ENCODE measurements at regions not wholly inside any gene's neighbourhood (a gene's known extent, or its start where the extent isn't known, plus 50 kb on each side); places are given as distances from the start of the nearest gene placed in this dataset.
"Not testable (repeated sequence)": the region's sequence is repeated elsewhere in the genome, so short reads cannot be mapped to it uniquely, and the experiment has no call there.

DNA sequence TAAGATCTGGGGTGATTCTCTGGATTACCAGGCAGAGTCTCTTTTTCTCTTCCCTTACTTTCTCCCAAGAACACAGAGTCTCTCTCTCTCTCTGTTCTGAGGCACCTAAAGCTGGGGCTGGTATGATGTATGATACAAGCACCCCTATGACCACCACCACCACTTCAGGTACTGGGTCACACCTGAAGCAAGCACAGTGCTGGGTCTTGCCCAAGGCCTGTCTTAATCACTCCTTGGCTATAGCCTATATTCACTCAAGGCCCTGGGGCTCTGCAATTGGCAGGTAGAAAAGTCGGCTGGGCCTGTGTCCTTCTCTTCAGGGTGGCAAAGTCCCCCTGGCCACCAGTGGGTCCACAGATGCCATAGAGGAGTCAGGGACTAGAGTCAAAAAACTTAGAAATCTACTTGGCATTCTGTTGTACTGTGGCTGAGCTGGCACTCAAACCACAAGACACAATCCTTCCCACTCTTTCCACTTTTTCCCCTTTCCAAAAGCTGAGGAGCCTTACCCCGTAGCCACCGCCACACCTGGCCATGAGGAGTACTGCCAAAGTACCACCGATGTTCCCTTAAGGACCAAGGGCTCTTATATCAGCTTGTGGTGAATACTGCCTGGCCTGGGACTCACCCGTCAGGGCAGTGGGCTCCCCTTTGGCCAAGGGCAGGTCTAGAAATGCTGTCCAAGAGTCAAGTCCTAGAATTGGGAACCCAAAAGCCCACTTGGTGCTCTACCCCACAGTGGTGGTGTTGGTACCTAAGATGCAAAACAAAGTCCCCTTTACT lies 159.2 kb downstream of the POTEM start:
- not testable (repeated sequence) for DNase-seq (ENCODE audit: low spot score)

DNA sequence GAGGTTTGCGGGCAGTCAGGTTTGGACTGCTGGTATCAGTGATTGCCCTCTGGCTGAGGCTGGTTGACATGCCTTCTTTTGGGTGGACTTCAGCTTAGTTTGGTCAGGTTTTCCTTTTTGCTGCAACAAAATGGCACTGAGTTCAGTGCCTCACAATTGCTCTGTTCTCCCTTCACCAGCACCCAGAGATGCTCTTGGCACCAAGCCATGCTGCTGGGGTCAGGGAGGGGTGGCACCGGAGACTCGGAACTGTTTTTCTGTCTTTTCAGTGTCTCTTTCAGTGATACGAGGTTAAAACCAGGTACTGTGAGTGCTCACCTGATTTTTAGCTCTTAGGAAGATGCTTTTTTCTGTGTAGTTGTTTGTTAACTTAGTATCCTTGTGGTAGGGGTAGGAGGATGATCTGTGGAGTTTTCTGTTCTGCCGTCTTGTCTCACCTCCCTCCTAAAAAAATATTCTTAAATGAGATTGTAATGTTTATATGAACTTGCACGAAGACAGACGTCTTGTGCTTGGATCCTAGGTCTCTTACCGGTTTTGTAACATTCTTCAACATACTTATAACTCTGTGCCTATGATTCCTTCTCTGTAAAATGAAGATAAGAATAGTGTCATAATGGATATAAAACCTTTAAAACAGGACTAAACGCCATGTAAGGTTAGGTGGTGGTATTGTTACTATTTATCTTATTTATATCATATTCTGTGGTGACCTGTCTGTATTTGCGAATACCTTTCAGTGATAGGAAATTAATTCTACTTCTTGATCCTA lies 160.6 kb downstream of the POTEM start:
- not testable (repeated sequence) for DNase-seq (ENCODE audit: low spot score)

DNA sequence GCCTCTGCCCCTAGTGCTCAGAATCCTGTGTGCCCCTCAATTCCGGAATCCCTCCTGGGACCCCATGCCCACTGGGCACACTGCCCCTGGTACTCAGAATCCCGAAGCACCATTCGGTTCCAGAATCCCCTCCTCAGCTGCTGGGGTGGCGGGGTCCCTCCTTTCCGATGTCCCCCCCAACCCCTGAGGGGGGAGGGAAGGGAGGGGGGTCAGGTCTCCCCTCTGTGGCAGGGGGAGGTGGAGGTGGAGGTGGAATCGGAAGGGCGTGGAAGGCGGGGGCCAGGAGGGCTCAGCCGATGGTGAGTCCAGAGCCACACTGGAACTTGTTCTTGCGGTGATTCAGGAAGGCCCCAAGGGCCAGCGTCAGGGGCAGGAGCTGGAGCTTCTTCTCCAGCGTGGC lies 164.3 kb downstream of the POTEM start:
- not testable (repeated sequence) for DNase-seq (ENCODE audit: low spot score)

DNA sequence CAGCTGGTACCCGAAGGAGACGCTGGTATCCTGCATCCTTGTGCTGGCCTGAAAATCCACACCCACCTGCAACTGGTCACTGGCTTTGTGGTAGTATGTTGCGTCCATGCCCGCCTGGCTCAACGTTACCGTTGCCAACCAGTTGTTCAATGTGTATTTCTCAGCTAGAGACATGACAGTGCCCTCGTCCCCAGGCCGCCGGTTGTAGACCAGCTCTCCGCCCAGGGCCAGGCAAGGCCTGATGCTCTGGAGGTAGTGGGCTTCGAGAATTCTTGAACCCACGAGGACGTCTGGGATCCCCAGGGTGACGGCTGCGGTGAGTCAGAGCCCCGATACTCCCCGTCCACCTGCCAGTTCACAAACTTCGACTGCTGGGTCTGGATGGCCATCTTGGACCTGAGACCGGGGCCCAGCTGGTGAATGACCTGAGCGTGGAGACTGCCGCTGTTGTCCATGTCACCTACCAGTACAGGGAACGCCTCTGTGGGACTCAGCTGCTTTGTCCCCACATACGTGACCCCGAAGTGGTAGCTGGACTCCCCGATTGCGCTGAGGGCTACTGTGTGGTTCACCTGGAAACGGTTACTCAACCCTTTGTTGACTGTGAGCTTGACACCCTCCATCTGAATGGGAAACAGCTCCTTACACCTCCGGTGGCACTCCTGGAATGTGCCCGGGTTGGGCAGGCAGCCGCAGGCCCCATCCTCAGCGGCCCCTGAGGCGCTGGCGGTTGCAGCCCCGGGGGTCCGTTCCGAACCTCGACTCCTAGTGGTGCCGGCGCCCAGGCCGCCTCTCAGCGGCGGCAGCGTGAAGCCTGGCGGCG lies 165.0 kb downstream of the POTEM start:
- not testable (repeated sequence) for DNase-seq (ENCODE audit: low spot score)

DNA sequence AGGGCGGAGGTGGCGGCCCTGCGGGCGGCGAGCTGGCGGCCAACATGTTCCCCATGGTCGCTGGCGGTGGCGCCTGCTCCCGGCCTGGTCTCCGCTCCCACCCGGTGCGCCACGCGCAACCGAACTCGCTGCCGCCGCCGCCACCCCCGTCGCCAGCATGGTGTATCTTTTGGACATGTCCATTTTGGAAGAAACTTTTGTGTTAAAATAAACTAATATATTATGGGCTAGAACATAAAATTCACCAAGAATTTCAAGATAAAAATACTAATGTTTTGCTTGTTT lies 165.5 kb downstream of the POTEM start:
- DNase-seq (ENCODE audit: low spot score): not testable (repeated sequence)

DNA sequence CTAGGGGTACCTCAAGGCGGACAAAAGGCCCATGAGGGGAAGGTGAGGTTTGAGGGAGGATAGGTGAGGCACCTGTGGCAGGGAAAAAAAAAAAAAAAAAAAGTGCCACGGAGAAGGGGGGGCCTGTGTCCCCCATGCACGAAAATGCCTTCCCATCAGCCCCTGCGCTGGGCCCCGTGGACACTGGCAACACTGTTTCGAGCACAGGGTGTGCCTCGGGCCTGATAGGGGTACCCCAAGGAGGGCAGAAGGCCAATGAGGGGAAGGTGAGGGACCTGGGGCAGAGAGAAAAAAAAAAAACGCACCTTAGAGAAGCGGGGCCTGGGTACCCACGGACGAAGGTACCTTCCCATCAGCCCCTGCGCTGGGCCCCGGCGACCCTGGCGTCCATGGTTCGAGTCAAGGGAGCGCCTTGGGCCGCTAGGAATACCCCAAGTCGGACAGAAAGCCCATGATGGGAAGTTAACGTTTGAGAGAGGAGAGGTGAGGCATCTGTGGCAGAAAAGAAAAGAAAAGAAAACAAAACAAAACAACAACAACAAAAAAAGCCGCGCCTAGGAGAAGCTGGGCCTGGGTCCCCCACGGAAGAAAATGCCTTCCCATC lies 190.0 kb downstream of the POTEM start:
- not testable (repeated sequence) for DNase-seq (ENCODE audit: low spot score)

DNA sequence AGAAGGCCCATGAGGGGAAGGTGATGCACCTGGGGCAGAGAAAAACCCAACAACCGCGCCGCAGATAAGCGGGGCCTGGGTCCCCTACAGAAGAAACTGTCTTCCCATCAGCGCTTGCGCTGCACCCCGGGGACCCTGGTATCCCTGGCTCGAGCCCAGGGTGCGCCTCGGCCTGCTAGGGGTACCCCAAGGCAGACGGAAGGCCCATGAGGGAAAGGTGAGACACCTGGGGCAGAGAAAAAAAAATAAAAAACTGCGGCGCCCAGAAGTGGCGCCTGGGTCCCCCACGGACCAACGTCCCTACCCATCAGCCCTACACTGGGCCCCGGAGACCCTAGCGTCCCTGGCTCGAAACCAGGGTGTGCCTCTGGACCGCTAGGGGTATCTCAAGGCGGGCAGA lies 190.8 kb downstream of the POTEM start:
- DNase-seq (ENCODE audit: low spot score): not testable (repeated sequence)

DNA sequence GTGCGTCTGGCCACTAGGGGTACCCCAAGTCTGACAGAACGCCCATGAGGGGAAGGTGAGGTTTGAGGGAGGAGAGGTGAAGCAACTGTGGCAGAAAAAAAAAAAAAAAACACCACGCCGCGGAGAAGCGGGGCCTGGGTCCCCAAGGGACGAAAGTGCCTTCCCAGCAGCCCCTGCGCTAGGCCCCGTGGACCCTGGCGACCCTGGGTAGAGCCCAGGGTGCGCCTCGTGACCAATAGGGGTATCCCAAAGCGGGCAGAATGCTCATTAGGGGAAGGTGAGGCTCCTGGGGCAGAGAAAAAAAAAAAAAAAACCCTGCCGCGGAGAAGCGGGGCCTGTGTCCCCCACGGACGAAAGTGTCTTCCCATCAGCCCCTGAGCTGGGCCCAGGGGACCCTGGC lies 191.4 kb downstream of the POTEM start:
- DNase-seq (ENCODE audit: low spot score): not testable (repeated sequence)

DNA sequence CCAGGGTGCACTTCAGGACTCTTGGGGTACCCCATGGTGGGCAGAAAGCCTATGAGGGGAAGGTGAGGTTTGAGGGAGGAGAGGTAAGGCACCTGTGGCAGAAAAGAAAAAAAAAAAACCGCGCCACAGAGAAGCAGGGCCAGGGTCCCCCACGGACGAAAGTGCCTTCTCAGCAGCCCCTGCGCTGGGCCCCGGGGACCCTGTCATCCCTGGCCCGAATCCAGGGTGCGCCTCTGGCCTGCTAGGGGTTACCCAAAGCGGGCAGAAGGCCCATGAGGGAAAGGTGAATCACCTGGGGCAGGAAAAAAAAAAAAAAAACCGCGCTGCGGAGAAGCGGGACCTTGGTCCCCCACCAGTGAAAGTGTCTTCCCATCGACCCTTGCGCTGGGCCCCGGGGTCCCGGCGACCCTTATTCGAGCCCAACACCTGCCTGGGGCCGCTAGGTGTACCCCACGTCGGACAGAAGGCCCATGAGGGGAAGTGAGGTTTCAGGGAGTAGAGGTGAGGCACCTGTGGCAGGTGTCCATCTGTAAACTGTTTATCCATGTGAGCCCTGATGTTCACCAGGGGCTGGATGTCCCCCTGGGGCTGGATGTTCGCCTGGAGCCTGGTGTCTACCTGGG lies 191.9 kb downstream of the POTEM start:
- DNase-seq (ENCODE audit: low spot score): not testable (repeated sequence)

DNA sequence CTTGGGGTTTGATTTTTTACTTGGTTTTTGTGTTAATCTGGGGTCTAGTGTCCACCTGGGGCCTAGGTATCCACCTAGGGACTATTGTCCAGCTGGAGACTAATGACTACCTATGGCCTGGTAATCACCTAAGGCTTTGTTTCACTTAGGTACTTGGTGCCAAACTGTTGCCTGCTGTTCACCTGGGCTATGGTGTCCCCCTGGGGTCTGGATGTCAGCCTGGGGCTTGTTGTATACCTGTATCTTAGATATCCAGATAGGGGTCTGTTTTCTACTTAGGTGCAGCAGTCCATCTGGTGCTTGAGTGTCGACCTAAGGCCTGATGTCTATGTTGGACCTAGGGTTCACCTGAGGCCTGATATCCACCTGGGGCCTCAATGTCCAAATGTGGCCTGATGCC lies 193.1 kb downstream of the POTEM start:
- not testable (repeated sequence) for DNase-seq (ENCODE audit: low spot score)

DNA sequence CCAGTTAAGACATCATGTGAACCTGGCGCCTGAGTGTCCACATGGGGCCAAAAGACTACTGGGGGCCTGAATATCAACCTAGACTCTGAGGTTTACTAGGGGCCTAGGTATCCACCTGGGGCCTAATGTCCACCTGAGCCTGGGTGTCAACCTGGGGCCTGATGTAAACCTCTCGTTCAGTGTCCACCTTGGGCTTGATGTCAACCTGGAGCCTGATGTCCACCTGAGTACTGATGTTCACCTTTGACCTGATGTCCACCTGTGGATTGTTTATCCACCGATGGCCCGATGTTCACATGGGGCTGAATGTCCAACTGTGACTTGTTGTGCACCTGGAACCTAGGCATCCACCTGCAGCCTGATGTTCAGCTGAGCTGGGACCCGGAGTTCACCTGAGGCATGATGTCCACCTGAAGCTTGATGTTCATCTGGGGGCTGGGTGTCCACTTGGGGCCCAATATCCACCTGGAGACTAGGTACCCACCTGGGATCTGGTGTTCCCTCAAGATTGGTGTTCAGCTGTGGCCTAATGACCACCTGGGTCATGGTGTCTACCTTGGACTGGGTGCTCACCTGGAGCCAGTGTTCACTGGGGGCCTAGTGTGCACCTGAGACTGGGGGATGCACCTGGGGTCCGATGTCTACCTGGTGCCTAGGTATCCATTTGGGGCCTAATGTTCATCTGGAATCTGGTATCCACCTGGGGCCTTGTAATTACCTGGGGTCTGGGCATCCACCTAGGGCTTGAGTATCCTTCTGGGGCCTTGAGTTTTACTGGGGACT lies 194.2 kb downstream of the POTEM start:
- DNase-seq (ENCODE audit: low spot score): peak; percentile 1

DNA sequence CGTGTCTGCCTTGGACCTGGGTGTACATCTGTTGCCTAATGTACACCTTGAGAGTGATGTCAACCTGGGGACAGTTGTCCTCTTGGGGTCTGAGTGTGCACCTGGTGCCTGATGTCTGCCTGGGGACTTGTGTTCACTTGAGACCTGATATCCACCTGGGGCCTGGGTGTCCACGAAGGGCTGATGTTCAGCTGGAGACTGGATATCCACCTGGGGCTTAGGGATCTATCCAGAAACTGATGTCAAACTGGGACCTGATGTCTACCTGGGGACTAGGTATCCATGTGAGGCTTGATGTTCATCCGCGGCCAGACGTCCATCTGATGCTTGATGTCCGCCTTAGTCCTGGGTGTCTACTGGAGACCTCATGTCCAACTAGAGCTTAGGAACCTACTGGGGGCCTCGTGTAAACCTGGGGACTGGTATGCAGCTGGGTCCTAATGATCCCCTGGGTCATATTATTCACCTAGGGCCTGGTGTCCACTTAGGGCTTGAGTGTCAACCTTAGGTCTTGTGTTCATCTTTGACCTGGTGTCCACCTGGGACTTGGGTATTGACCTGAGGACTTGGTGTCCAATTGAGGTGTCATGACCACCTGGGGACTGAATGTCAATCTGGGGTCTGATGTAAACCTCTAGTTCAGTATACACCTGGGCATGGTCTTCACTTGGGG lies 194.9 kb downstream of the POTEM start:
- not testable (repeated sequence) for DNase-seq (ENCODE audit: low spot score)

DNA sequence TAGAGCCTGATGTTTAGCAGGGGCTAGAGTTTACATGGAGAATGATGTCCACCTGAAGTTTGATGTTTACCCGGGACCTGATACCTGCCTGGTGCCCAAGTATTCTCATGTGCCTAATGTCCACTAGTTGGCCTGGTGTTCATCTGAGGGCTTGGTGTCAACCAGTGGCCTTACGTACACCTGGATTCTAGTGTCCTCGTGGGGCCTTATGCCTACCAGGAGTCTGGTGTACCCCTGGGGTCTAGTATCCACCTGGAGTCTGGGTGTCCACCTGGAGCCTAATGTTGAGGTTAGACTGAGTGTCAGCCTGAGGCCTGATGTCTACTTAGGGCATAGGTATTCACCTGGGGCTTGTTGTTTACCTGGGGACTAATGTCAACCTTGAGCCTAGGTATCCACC lies 195.7 kb downstream of the POTEM start:
- DNase-seq (ENCODE audit: low spot score): not testable (repeated sequence)

DNA sequence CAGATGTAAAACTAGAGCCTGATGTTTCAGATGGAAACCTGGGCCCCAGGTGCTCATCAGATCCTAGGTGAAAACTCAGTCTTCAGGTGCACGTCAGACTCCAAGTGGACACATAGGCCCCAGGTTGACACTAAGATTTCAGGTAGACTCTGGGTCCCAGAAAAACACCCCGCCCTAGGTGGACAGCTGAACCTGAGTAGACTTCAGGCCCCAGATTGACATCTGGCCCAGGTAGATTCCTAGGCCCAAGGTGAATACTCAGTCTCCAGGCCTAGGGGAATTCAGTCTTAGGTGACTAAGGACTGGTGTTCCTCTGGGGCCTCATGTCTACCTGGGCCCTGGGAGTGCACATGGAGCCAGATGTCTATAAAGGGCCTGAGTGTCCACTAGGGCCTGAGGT lies 196.7 kb downstream of the POTEM start:
- DNase-seq (ENCODE audit: low spot score): not testable (repeated sequence)

DNA sequence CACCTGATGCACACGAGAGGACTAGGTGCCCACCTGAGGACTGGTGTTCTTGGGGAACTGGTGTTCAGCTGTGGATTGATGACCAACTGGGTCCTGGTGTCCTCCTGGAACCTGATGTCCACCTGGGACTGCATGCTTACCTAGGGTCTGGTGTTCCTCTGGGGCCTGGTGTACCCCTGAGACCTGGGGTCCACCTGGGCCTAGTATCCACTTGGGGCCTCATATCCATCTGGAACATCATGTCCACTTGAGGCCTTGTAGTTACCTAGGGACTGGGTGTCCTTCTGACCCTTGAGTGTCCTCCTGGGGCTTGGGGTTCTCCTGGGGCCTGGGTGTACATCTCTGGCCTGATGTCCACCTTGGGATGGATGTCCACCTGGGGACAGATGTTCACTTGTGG lies 197.2 kb downstream of the POTEM start:
- DNase-seq (ENCODE audit: low spot score): not testable (repeated sequence)

DNA sequence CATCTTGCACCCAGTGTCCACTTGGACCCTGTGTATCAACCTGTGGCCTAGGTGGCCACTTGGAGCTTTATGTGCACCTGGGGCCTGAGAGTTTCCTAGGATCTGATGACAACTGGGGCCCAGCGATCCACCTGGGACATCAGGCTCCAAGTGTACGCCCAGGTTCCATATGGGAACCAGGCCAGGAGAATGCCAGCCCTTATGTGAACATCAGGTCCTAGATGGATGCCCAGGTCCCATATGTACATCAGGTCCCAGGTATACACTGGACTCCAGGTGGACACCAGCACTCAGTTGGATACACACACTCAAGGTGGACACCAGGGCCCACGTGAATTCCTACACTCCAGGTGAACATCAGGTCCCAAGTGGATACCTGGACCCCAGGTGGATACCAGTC lies 198.8 kb downstream of the POTEM start:
- DNase-seq (ENCODE audit: low spot score): not testable (repeated sequence)

DNA sequence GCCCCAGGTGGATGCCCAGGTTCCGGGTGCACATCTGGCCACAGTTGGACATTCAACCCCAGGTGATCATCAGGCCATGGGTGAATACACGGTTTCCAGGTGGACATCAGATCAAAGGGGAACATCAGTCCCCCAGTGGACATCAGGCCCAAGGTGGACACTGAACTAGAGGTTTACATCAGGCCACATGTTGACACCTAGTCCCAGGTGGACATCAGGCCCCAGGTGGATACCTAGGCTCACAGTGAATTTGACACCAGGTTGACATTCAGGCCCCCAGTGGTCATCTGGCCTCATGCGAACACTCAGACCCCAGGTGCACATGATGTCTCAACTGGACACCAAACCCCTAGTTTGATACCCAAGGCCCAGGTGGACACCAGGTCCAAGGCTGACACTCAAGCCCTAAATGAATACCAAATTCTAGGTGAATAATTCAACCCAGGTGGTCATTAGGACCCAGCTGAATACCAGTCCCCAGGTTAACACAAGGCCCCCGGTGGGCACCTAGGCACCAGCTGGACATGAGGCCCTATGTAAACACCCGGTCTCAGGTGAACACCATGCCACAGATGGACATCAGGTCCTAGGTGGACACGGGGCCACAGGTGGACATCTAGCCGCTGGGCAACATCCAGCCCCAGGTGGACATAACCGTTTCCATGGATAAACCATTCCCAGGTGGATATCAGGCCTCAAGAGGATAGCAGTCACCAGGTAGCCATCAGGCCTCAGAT lies 200.4 kb downstream of the POTEM start:
- DNase-seq (ENCODE audit: low spot score): not testable (repeated sequence)

DNA sequence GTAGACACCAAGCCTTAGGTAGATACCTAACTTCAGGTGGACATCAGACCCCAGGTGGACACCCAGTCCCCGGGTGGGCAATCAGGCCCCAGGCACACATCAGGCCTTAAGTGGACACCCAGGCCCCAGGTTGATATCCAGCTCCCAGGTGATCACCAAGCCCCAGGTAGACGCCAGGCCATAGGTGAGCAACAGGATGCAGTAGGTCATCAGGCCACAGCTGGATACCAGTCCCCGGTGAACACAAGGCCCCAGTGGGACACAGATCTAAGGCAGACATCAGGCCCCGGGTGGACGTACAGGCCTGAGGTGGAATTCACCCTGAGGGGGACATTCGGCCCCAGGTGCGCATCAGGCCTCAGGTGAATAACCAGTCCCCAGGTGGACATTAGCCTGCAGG lies 201.0 kb downstream of the POTEM start:
- DNase-seq (ENCODE audit: low spot score): not testable (repeated sequence)

DNA sequence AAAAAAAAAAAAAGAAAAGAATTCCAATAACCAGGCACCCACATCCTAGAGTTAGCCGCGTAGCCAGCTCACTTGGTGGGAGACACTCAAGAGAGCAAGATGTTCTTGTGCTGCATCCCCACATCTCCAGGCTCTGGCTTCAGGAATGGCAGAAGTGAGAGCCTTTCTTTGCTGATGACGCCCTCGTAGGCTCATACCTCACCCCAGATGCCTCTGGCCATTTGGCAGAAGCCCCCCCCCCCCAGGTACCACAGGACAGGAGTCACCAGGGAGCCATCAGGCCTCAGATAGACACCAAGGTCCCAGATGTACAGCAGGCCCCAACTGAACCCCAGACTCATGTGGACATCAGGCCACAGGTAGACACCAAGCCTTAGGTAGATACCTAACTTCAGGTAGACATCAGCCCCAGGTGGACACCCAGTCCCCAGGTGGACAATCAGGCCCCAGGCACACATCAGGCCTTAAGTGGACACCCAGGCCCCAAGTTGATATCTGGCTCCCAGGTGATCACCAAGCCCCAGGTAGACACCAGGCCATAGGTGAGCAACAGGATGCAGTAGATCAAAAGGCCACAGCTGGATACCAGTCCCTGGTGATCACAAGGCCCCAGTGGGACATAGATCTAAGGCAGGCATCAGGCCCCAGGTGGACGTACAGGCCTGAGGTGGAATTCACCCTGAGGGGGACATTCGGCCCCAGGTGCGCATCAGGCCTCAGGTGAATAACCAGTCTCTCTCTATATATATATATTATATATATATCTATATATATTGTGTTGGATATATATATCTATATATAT lies 202.5 kb downstream of the POTEM start:
- peak; percentile 1 for DNase-seq (ENCODE audit: low spot score)
